ENCODE measurements at regions not wholly inside any gene's neighbourhood (a gene's known extent, or its start where the extent isn't known, plus 50 kb on each side); places are given as distances from the start of the nearest gene placed in this dataset.

DNA sequence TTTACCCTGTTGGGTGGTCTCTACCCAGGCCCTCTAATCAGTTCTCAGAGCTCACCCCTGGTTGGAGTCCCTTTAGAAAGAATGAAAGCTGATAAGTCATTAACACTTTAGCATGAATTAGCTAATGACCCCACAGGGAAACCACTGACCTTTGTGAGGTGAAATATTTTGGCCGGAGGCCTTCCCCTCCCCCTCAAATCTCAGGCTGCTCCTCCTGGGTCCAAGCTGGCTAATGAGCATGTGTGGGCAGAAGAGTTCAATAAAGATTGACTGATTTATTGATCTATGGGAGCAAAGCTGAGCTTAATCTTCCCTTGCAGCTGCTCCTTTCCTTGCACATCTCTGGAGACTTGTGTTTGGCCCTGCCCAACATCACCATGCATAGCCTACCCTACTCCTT, 78.8 kb upstream of the CCDC85A start:
- Histone ChIP-seq H3K9me3 (ENCODE audit: control insufficient read depth, insufficient read depth, low read depth, low read length) (no peaks in the 10 kb centered on the region), H3K36me3 (ENCODE audit: control insufficient read depth in 2 of 2, insufficient read depth in 1 of 2, low read length in 2 of 2) (no peaks in the 10 kb centered on the region), H3K4me1 (ENCODE audit: control insufficient read depth, insufficient read depth, low read length) (no peaks in the 10 kb centered on the region), H3K27ac (ENCODE audit: extremely low read depth, low read depth, low read length) (no peak overlapping the region), H3K4me3 (ENCODE audit: low read depth, low read length) (no peak overlapping the region)
- ChIA-PET CTCF (no interaction called here), POLR2A (no interaction called here)
- TF ChIP-seq ZFP37 (tag by site-specific recombination; IDR thresholded peaks at IDR 0.05), result no peak
- no peak for TF ChIP-seq TRIM28 (IDR thresholded peaks at IDR 0.05; ENCODE audit: borderline replicate concordance, low read length)
- TF ChIP-seq MZF1 (tag by site-specific recombination; IDR thresholded peaks at IDR 0.05; ENCODE audit: borderline replicate concordance), result no peak
- no peak for TF ChIP-seq ZIC2 (tag by site-specific recombination; IDR thresholded peaks at IDR 0.05)
- no peak for TF ChIP-seq ZNF747 (tag by site-specific recombination; IDR thresholded peaks at IDR 0.05)
- TF ChIP-seq GLI2 (tag by site-specific recombination; IDR thresholded peaks at IDR 0.05; ENCODE audit: borderline replicate concordance, low read depth), result no peak

DNA sequence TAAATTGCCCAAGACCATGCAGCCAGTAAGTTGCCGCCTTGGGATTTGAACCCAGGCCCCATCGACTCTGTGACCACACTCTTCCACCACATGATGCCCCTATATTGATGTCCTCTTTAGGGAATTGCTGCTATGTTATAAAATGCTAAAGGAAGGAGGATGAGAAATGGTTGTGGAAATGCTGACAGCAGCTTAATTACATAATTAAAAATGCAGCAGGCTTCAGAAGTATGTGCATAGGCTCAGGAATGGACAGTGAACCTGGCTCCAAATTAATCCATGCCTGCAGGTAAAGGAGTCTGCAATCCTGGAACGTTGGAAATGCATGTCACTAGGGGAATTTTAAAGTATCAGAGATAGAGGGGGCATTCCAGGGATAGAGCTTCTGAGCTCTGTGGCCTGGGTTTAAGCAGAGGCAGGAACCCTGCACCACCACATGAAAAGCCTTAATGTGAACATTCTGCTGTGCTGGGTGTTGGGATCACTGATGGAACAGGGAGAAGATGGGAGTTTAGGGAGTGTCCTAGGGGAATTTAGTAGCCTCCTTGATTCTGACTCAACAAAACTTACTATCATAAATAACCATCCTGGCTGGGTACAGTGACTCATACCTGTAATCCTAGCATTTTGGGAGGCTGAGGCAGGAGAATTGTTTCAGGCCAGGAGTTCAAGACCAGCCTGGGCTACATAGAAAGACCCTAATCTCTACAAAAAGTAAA, 76.1 kb upstream of the CCDC85A start:
- H3K9me3 ChIP-seq (ENCODE audit: control insufficient read depth, insufficient read depth, low read depth, low read length), result no peaks in the 10 kb centered on the region
- H3K4me1 ChIP-seq (ENCODE audit: control insufficient read depth, insufficient read depth, low read length), result no peaks in the 10 kb centered on the region
- ChIA-PET POLR2A (no interaction called here), CTCF (interaction anchor here (0.7 kb wide), 1 partner anchor 23 kb away, joined by 3 read pairs; no protein-coding TSS in a partner anchor)
- H3K27ac ChIP-seq (ENCODE audit: extremely low read depth, low read depth, low read length), result no peak overlapping the region
- TF ChIP-seq WT1 (tag by site-specific recombination; IDR thresholded peaks at IDR 0.05) (0 out of 2 replicates have a peak, but pooled peaks have one; percentile 29), ZNF324 (tag by site-specific recombination; IDR thresholded peaks at IDR 0.05) (no peak)
- H3K36me3 ChIP-seq (ENCODE audit: control insufficient read depth in 2 of 2, insufficient read depth in 1 of 2, low read length in 2 of 2), result no peaks in the 10 kb centered on the region
- H3K4me3 ChIP-seq (ENCODE audit: low read depth, low read length), result no peak overlapping the region

DNA sequence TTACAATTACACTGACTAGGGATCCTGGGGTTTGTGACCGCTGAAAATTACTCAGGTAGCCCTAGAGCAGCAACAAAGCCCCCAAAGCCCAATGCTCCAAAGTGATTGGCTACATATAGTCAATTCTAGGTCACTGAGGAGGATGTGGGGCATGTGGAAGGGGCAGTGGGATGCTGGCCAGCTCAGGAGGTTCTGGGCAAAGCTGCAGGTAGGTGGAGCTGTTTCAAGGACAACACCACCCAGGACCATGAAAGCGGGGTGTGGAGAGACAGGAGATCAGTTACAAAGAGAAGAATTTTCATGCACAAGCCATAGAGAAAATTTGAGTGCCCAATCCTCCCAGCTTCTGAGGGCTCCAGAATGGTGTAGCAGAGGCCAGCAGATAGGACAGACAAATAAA, 75.0 kb upstream of the CCDC85A start:
- CTCF ChIA-PET, result interaction anchor here (0.5 kb wide), 1 partner anchor 136 kb away, joined by 3 read pairs; no protein-coding TSS in a partner anchor
- H3K4me3 ChIP-seq (ENCODE audit: low read depth, low read length), result no peak overlapping the region
- TF ChIP-seq ZBTB21 (tag by site-specific recombination; IDR thresholded peaks at IDR 0.05), result no peak
- no peak for TF ChIP-seq ZNF341 (tag by site-specific recombination; IDR thresholded peaks at IDR 0.05; ENCODE audit: low read depth)
- no peak for TF ChIP-seq GLI4 (tag by site-specific recombination; IDR thresholded peaks at IDR 0.05)
- no peak for TF ChIP-seq ZNF521 (tag by site-specific recombination; IDR thresholded peaks at IDR 0.05)
- no peak for TF ChIP-seq KLF8 (tag by site-specific recombination; IDR thresholded peaks at IDR 0.05)
- TF ChIP-seq, protein P1, sequence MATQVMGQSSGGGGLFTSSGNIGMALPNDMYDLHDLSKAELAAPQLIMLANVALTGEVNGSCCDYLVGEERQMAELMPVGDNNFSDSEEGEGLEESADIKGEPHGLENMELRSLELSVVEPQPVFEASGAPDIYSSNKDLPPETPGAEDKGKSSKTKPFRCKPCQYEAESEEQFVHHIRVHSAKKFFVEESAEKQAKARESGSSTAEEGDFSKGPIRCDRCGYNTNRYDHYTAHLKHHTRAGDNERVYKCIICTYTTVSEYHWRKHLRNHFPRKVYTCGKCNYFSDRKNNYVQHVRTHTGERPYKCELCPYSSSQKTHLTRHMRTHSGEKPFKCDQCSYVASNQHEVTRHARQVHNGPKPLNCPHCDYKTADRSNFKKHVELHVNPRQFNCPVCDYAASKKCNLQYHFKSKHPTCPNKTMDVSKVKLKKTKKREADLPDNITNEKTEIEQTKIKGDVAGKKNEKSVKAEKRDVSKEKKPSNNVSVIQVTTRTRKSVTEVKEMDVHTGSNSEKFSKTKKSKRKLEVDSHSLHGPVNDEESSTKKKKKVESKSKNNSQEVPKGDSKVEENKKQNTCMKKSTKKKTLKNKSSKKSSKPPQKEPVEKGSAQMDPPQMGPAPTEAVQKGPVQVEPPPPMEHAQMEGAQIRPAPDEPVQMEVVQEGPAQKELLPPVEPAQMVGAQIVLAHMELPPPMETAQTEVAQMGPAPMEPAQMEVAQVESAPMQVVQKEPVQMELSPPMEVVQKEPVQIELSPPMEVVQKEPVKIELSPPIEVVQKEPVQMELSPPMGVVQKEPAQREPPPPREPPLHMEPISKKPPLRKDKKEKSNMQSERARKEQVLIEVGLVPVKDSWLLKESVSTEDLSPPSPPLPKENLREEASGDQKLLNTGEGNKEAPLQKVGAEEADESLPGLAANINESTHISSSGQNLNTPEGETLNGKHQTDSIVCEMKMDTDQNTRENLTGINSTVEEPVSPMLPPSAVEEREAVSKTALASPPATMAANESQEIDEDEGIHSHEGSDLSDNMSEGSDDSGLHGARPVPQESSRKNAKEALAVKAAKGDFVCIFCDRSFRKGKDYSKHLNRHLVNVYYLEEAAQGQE (tag by site-specific recombination; IDR thresholded peaks at IDR 0.05), result no peak
- no peak for TF ChIP-seq ZNF391 (tag by site-specific recombination; IDR thresholded peaks at IDR 0.05; ENCODE audit: borderline replicate concordance, low read depth)
- no peak for TF ChIP-seq ZNF660 (tag by site-specific recombination; IDR thresholded peaks at IDR 0.05)
- no peak for TF ChIP-seq ZNF155 (tag by site-specific recombination; IDR thresholded peaks at IDR 0.05)
- TF ChIP-seq, protein P2, sequence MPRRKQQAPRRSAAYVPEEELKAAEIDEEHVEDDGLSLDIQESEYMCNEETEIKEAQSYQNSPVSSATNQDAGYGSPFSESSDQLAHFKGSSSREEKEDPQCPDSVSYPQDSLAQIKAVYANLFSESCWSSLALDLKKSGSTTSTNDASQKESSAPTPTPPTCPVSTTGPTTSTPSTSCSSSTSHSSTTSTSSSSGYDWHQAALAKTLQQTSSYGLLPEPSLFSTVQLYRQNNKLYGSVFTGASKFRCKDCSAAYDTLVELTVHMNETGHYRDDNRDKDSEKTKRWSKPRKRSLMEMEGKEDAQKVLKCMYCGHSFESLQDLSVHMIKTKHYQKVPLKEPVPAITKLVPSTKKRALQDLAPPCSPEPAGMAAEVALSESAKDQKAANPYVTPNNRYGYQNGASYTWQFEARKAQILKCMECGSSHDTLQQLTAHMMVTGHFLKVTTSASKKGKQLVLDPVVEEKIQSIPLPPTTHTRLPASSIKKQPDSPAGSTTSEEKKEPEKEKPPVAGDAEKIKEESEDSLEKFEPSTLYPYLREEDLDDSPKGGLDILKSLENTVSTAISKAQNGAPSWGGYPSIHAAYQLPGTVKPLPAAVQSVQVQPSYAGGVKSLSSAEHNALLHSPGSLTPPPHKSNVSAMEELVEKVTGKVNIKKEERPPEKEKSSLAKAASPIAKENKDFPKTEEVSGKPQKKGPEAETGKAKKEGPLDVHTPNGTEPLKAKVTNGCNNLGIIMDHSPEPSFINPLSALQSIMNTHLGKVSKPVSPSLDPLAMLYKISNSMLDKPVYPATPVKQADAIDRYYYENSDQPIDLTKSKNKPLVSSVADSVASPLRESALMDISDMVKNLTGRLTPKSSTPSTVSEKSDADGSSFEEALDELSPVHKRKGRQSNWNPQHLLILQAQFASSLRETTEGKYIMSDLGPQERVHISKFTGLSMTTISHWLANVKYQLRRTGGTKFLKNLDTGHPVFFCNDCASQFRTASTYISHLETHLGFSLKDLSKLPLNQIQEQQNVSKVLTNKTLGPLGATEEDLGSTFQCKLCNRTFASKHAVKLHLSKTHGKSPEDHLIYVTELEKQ (tag by site-specific recombination; IDR thresholded peaks at IDR 0.05; ENCODE audit: borderline replicate concordance), result no peak
- TF ChIP-seq, protein P3, sequence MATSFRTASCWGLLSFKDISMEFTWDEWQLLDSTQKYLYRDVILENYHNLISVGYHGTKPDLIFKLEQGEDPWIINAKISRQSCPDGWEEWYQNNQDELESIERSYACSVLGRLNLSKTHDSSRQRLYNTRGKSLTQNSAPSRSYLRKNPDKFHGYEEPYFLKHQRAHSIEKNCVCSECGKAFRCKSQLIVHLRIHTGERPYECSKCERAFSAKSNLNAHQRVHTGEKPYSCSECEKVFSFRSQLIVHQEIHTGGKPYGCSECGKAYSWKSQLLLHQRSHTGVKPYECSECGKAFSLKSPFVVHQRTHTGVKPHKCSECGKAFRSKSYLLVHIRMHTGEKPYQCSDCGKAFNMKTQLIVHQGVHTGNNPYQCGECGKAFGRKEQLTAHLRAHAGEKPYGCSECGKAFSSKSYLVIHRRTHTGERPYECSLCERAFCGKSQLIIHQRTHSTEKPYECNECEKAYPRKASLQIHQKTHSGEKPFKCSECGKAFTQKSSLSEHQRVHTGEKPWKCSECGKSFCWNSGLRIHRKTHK (tag by site-specific recombination; IDR thresholded peaks at IDR 0.05), result no peak
- no peak for TF ChIP-seq ZNF184 (tag by site-specific recombination; IDR thresholded peaks at IDR 0.05)
- TF ChIP-seq ZNF423 (tag by site-specific recombination; IDR thresholded peaks at IDR 0.05), result no peak
- no peak for TF ChIP-seq ZNF324 (tag by site-specific recombination; IDR thresholded peaks at IDR 0.05)
- TF ChIP-seq, protein P4, sequence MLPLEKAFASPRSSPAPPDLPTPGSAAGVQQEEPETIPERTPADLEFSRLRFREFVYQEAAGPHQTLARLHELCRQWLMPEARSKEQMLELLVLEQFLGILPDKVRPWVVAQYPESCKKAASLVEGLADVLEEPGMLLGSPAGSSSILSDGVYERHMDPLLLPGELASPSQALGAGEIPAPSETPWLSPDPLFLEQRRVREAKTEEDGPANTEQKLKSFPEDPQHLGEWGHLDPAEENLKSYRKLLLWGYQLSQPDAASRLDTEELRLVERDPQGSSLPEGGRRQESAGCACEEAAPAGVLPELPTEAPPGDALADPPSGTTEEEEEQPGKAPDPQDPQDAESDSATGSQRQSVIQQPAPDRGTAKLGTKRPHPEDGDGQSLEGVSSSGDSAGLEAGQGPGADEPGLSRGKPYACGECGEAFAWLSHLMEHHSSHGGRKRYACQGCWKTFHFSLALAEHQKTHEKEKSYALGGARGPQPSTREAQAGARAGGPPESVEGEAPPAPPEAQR (tag by site-specific recombination; IDR thresholded peaks at IDR 0.05), result no peak

More for the DNA sequence above, 75.0 kb upstream of the CCDC85A start:
- Histone ChIP-seq H3K36me3 (ENCODE audit: control insufficient read depth in 2 of 2, insufficient read depth in 1 of 2, low read length in 2 of 2) (no peaks in the 10 kb centered on the region), H3K9me3 (ENCODE audit: control insufficient read depth, insufficient read depth, low read depth, low read length) (no peaks in the 10 kb centered on the region), H3K27ac (ENCODE audit: extremely low read depth, low read depth, low read length) (no peak overlapping the region), H3K4me1 (ENCODE audit: control insufficient read depth, insufficient read depth, low read length) (no peaks in the 10 kb centered on the region)
- POLR2A ChIA-PET, result no interaction called here
